Adipose tissue (tissue), 3 donors: ENCODE measurements at regions not wholly inside any gene's neighbourhood (a gene's known extent, or its start where the extent isn't known, plus 50 kb on each side); places are given as distances from the start of the nearest gene placed in this dataset.

Experiments used
- H3K27ac ChIP-seq: one replicate; pipeline ENCODE4 v1.5.1; 2013; ENCODE audit warnings: low read depth, low read length
- WGBS, 3 donors: extraction: QIAGEN DNeasy Blood & Tissue Kit; methylation state at CpG; one replicate each; pipeline ENCODE4 v1.1.7; 2013; 5-methylcytosine and 5-hydroxymethylcytosine counted together
- donor health status: healthy with polysubstance abuse.
- donor health status: Bipolar disorder and iron deficiency.
- donor health status: healthy.

DNA sequence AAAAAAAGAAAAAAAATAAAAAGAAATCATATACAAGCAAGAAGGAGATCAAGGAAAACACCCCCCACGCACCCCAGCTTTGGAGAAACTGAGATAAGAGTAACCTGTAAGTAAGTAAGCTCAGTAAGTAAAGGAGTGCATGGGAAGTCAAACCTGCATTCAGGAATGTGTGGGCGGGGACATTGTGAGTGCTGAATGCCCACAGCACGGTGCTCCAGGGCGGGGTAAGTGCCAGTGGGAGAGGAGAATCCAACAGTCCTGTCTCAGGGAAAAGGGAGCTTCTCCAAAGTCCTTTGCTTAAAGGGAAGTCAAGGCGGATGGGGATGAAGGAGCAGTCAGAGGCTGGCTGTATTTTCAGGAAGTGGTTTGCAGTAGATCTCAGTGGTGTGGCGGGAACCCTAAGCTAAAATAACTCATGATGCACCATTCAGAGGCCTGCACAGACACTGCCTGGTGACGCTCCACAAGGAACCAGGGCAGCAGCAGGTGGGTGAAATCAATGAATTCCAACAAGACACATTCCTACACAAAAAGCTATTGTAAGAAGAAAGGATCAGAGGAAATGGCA is 368.0 kb downstream of the QKI start:
- no peak overlapping the region for H3K27ac ChIP-seq
- 59 to 69% (median 64%) methylated on average over 7 of the region's 7 CpGs for WGBS, 3 donors

- 57 to 82% (median 75%) methylated on average over 5 of the region's 5 CpGs for WGBS, 3 donors
- H3K27ac ChIP-seq, result no peak overlapping the region
These were observed 366.5 kb downstream of the QKI start for GRCh38 chr6:163780994-163781393.

DNA sequence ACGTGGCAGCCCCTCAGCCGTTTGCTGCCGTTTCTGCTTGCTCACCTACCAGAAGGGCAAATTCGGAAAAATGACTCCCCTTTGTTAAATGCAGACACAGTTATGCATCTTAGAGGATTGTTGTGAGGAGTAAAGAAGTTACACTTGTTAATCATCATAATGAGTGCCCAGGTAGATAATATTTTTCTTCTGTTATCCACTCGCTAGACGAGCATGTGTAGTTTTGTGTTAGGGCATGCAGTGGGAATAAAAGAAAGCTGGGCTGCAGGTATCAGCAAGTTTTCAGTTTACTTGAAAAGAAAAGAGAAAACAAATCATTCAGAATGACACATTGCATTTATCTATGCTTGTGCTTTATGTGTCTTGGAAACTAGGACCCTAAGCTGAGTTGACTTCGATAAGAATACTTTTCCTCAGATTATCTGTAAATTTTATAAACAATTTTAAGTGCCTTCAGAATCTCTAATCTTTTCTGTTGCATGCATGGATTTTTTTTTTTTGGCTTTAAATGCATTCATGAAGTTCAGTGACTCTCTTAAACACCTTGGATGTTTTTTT is 365.3 kb downstream of the QKI start:
- 74 to 89% (median 84%) methylated on average over 7 of the region's 7 CpGs for WGBS, 3 donors

DNA sequence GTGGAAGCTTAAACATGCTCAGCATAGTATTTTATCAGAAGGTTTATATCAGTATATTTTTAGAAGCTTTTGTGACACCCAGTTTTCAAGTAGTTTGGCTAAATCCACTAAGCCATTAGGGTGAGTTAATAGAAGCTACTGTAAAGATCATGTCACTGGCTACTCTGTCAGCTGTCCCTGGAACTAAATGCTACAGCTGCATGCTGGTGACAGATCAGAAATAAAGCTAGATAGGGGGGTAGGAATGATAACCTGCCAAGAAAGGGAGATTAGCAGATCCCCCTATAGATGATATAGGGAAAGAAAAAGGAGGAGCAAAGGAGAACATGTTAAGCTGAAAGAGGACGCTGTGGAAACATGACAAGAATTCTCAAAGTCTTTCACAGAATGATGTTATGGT is 363.2 kb downstream of the QKI start:
- WGBS, 3 donors, result 69 to 84% (median 83%) methylated on average over 1 of the region's 1 CpG
- no peak overlapping the region for H3K27ac ChIP-seq

More for the DNA sequence above, 365.3 kb downstream of the QKI start:
- H3K27ac ChIP-seq, result no peak overlapping the region

GRCh38 chr6:163776906-163777686 is 362.6 kb downstream of the QKI start:
- WGBS, 3 donors, result 85 to 95% (median 94%) methylated on average over 10 of the region's 10 CpGs

DNA sequence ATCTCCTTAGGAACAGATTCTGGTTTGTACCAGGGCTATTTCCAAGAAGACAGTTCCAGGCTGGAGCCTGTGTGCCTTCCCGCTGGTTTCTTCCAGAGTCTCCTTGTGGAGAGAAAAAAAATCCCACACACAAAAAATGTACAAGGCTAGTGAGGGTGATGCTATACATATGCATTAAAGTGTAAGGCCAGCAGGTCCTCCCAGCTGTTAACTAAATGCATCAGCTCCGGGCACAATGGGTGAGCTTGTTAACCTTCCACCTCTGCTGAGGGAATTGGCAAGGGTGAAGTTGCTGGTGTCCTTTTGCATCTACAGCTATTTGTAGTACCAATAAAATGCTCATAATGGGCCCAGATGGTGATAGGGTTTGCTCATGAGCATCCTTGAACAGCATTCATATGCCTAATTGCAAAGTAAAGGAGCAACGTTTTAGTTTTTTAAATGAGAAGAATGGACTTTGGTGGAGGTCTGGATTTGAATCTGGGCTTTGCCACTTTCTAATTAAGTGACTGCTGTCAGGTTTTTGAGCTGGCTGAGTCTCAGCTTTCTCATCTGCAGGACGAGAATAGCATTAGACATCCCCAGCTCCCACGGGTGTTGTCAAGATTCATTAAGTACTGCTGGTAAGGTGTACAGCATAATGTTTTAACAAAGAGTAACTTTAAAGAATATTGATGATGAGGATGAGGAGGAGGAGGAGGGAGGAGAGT is 361.8 kb downstream of the QKI start:
- WGBS, 3 donors, result 75 to 86% (median 81%) methylated on average over 5 of the region's 5 CpGs
- H3K27ac ChIP-seq, result no peak overlapping the region

More at GRCh38 chr6:163776906-163777686, 362.6 kb downstream of the QKI start:
- no peak overlapping the region for H3K27ac ChIP-seq

- H3K27ac ChIP-seq, result no peak overlapping the region
- 77 to 90% (median 89%) methylated on average over 3 of the region's 3 CpGs for WGBS, 3 donors
These were observed 360.8 kb downstream of the QKI start for GRCh38 chr6:163775313-163775712.

- 81 to 94% (median 93%) methylated on average over 8 of the region's 8 CpGs for WGBS, 3 donors
These were observed 360.0 kb downstream of the QKI start for GRCh38 chr6:163774485-163774884.

GRCh38 chr6:163773646-163774045 is 359.1 kb downstream of the QKI start:
- 48 to 90% (median 82%) methylated on average over 4 of the region's 4 CpGs for WGBS, 3 donors

More at GRCh38 chr6:163774485-163774884, 360.0 kb downstream of the QKI start:
- H3K27ac ChIP-seq, result no peak overlapping the region

DNA sequence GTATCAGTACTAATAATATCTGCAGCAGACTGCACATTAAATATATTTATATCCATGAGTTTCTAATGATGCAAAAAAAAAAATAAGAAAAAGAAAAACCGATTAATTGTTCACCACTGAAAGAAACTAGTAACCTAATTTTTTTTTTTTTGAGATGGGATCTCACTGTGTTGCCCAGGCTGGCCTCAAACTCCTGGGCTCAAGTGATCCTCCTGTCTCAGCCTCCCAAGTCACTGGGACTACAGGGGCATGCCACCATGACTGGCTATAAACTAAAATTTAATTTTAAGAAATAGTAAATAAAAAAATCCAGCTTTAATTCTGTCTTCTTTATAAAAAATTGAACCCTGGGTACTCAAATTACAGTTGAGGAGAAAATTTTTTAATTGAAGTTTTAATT is 358.2 kb downstream of the QKI start:
- 77 to 90% (median 88%) methylated on average over 1 of the region's 1 CpG for WGBS, 3 donors
- H3K27ac ChIP-seq, result no peak overlapping the region

More at GRCh38 chr6:163773646-163774045, 359.1 kb downstream of the QKI start:
- no peak overlapping the region for H3K27ac ChIP-seq

- 46 to 69% (median 62%) methylated on average over 1 of the region's 1 CpG for WGBS, 3 donors
- H3K27ac ChIP-seq, result no peak overlapping the region
These were observed 356.7 kb downstream of the QKI start for GRCh38 chr6:163771180-163771579.

GRCh38 chr6:163768905-163769304 is 354.4 kb downstream of the QKI start:
- no peak overlapping the region for H3K27ac ChIP-seq

DNA sequence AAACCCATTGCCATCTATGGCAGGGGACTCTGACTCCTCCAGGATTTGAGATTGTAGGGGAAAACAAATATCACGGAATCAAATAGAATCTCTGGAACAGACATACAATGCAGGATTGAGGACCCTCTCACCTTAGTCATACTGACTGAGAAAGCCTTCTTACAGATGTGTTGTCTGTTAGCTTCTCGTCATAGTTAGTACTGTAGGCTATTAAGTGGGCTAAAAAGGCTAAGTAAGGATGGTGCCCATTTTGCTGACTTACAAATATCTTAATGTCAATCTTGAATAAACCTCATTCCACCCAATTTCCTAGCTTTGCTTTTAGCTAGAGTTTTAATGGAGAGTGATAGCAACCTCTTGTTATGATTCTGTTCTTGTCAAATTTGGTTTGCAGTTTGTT is 352.4 kb downstream of the QKI start:
- 86 to 98% (median 96%) methylated on average over 2 of the region's 2 CpGs for WGBS, 3 donors

DNA sequence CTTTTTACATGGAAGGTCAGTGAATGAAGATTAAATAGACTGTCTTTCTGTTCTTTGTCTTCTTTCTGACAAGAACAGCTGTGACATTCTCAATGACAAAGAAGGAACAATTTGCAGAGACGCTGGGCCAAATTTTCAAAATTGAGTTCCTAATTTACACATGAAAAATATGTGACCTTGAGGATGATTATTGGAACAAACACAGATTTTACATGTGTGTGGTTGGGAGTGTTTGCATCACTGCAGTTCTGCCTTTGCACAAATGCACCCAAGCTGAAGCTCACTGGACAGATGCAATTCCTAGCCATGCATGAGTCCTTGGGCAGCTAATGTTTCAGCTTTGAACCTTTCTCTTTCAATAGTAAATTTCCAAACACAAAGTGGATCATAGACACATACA is 350.8 kb downstream of the QKI start:
- no peak overlapping the region for H3K27ac ChIP-seq

More for the DNA sequence above, 352.4 kb downstream of the QKI start:
- H3K27ac ChIP-seq, result no peak overlapping the region

DNA sequence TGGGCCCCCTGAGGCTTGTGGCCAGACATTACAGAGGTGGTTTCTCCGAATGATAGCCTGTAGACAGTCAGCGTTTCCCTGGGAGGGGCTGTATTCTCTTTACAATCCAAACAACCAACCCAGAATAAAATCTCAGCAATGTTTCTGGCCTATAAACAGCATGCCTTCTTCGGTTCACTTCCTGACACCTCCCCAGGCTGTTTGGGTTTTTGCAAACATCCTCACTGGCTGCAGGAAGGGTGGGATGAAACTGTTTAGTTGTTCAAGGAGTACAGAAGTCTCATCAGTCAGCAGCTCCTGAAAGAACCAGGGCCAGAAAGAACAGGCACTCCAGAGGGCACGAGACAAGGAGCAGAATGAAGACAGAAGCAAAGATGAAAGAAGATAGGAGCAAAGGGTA is 350.0 kb downstream of the QKI start:
- H3K27ac ChIP-seq, result no peak overlapping the region
- 50 to 59% (median 55%) methylated on average over 4 of the region's 4 CpGs for WGBS, 3 donors

More for the DNA sequence above, 350.8 kb downstream of the QKI start:
- 47 to 97% (median 96%) methylated on average over 1 of the region's 1 CpG for WGBS, 3 donors

DNA sequence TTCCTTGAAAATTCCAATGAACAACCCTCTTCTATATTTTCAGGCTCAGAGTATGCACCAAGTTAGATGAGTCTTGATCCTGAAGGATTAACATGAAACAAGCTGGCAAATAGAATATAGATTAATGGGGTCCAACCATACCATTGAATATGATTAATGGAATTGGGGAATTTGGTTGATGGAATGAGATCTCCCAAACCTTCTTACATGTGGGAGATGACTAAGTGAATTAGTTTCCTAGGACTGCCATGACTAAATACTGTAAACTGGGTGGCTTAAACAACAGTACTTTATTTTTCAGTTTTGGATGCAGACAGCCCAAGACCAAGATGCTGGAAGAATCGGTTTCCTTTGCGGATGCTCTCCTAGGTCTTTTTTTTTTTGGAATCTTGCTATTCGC is 347.0 kb downstream of the QKI start:
- 65 to 88% (median 82%) methylated on average over 3 of the region's 3 CpGs for WGBS, 3 donors
- H3K27ac ChIP-seq, result no peak overlapping the region

DNA sequence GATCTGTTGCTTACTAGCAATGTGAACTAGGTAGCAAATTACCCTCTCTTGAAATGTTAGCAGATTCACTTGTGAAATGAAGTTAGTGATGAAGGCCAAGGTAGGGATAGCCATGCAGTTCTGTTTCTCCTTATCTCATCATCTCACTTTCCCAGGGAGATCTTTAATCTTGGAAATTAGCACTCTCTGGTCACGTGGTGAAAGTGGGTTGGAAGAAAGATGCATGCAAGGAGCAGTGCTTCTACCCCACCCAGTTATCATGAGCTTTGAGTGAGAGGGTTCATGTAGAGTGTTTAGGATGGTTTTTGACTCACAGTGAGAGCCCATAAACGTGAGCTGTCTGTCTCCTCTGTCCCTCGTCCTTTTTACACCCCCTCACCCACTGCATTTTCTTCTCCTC is 346.3 kb downstream of the QKI start:
- 41 to 71% (median 66%) methylated on average over 3 of the region's 3 CpGs for WGBS, 3 donors

DNA sequence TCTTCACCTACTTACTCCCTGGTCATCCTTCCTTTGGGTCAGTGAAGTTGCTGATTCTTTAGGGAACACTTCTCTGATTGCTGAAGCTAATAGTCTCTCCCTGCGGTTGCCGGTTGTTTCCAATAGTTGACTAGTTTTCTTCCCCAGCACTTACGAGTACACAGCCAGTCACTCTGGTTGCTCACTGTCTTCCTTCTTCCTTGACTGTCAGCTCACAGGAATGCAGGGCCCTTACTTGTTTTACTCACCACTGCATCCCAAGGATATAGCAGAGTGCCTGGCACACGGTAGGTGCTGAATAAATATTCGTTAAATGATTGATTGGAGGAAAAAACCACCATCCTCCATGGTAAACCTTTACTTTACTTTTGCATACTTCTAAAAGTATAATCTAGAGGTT is 345.0 kb downstream of the QKI start:
- 79 to 94% (median 93%) methylated on average over 5 of the region's 5 CpGs for WGBS, 3 donors
- no peak overlapping the region for H3K27ac ChIP-seq

More for the DNA sequence above, 346.3 kb downstream of the QKI start:
- no peak overlapping the region for H3K27ac ChIP-seq

GRCh38 chr6:163757520-163757919 is 343.0 kb downstream of the QKI start:
- H3K27ac ChIP-seq, result no peak overlapping the region
